ENCODE measurements at regions not wholly inside any gene's neighbourhood (a gene's known extent, or its start where the extent isn't known, plus 50 kb on each side); places are given as distances from the start of the nearest gene placed in this dataset.

- Histone ChIP-seq H3K4me1 (ENCODE audit: insufficient read depth, low read length) (peaks cover 44% of the 10 kb centered on the region), H3K79me2 (ENCODE audit: low read length) (peaks cover 58% of the 10 kb centered on the region), H3K27ac (ENCODE audit: low read length) (no peak overlapping the region), H3K27me3 (ENCODE audit: low read length) (no peaks in the 10 kb centered on the region), H4K20me1 (ENCODE audit: low read length) (no peaks in the 10 kb centered on the region), H3K9ac (ENCODE audit: low read length) (no peak overlapping the region), H3F3A (ENCODE audit: low read length, unreplicated experiment) (no peaks in the 10 kb centered on the region), H2AFZ (ENCODE audit: low read length) (no peak overlapping the region), H3K4me2 (ENCODE audit: low read length) (peak overlapping the region; percentile 30), H3K9me3 (ENCODE audit: low read length) (no peaks in the 10 kb centered on the region), H3K36me3 (ENCODE audit: low read depth, low read length) (no peaks in the 10 kb centered on the region), H3K4me3 (ENCODE audit: low read length) (no peak overlapping the region), H3K9me2 (replicated peaks; ENCODE audit: low read length) (no peaks in the 10 kb centered on the region)
- intact Hi-C loops (cut with micrococcal nuclease) = no loop called here
- ATAC-seq = no peak
- no TSS peak for BruUV-seq (replicated peaks)
- ChIA-PET POLR2A (ENCODE audit: unreplicated experiment) (no interaction called here), CTCF (no interaction called here)
- TF ChIP-seq EZH2phosphoT487 (IDR thresholded peaks at IDR 0.05; ENCODE audit: borderline replicate concordance, low read length) = no peak
- TF ChIP-seq EZH2 (IDR thresholded peaks at IDR 0.05; ENCODE audit: low read length, unreplicated experiment) = no peak
- TF ChIP-seq CTCF (conservative IDR thresholded peaks at IDR 0.05; ENCODE audit: low read depth, low read length) = no peak
- DNase-seq = peak; percentile 53
Measured at GRCh38 chr12:107328442-107329133, 235.2 kb upstream of the CRY1 start.

GRCh38 chr12:107329569-107330324 is 236.4 kb upstream of the CRY1 start:
- Histone ChIP-seq H2AFZ (ENCODE audit: low read length) (no peak overlapping the region), H3K27ac (ENCODE audit: low read length) (0 out of 2 replicates have a peak overlapping the region, but pooled peaks have one; percentile 19), H3K79me2 (ENCODE audit: low read length) (peaks cover 48% of the 10 kb centered on the region), H3K27me3 (ENCODE audit: low read length) (no peaks in the 10 kb centered on the region), H3K4me1 (ENCODE audit: insufficient read depth, low read length) (peaks cover 44% of the 10 kb centered on the region), H3F3A (ENCODE audit: low read length, unreplicated experiment) (no peaks in the 10 kb centered on the region), H4K20me1 (ENCODE audit: low read length) (no peaks in the 10 kb centered on the region), H3K9me3 (ENCODE audit: low read length) (no peaks in the 10 kb centered on the region), H3K36me3 (ENCODE audit: low read depth, low read length) (no peaks in the 10 kb centered on the region), H3K9me2 (replicated peaks; ENCODE audit: low read length) (no peaks in the 10 kb centered on the region), H3K9ac (ENCODE audit: low read length) (no peak overlapping the region), H3K4me3 (ENCODE audit: low read length) (no peak overlapping the region), H3K4me2 (ENCODE audit: low read length) (0 out of 2 replicates have a peak overlapping the region, but pooled peaks have one; percentile 30)
- ChIA-PET POLR2A (ENCODE audit: unreplicated experiment) (no interaction called here), CTCF (no interaction called here)
- TF ChIP-seq EZH2 (IDR thresholded peaks at IDR 0.05; ENCODE audit: low read length, unreplicated experiment) (no peak), CTCF (conservative IDR thresholded peaks at IDR 0.05; ENCODE audit: low read depth, low read length) (no peak), EZH2phosphoT487 (IDR thresholded peaks at IDR 0.05; ENCODE audit: borderline replicate concordance, low read length) (no peak)
- no TSS peak for BruUV-seq (replicated peaks)
- ATAC-seq = no peak
- intact Hi-C loops (cut with micrococcal nuclease) = no loop called here
- peak; percentile 53 for DNase-seq

All from PC-3 (cell line).